PC-9 (cell line): ENCODE measurements at regions not wholly inside any gene's neighbourhood (a gene's known extent, or its start where the extent isn't known, plus 50 kb on each side); places are given as distances from the start of the nearest gene placed in this dataset.

Experiments
- BruUV-seq: library from RNA; stranded (reverse); fragments of 400-500 nt; replicated peaks from 2 replicates; lab custom pipeline; 2021; lab: Mats Ljungman, UMichigan
- CTCF ChIA-PET: fragments of 300-600 bp; sonication (Branson Sonifier 250); formaldehyde crosslinking; loops from one replicate; lab custom pipeline; 2022; ENCODE audit warnings: antibody characterized with exemption; lab: Charles Lee
- POLR2A ChIA-PET: fragments of 300-600 bp; sonication (Branson Sonifier 250); formaldehyde crosslinking; loops from one replicate; lab custom pipeline; 2022; ENCODE audit warnings: antibody characterized with exemption; ENCODE audit not compliant: unreplicated experiment; lab: Charles Lee
- DNase-seq, 2 experiments: peaks; one replicate each; pipeline versions ENCODE4 v3.0.0 to v3.0.0-alpha.2; 2015 to 2022; ENCODE audit warnings: mixed read lengths in 1 of 2
- H2AFZ ChIP-seq: fragments of 200-600 bp; sonication (generic); 2 replicates; pipeline ENCODE4 v1.8.1; 2017; ENCODE audit warnings: antibody characterized with exemption
- H3F3A ChIP-seq: fragments of 200-600 bp; sonication (generic); 2 replicates; pipeline ENCODE4 v1.8.1; 2017; ENCODE audit warnings: antibody characterized with exemption, mild to moderate bottlenecking, low read depth; ENCODE audit not compliant: insufficient read depth
- H3K27ac ChIP-seq: fragments of 200-600 bp; sonication (generic); 2 replicates; pipeline ENCODE4 v1.6.1; 2016; ENCODE audit warnings: mixed run types
- H3K27me3 ChIP-seq: fragments of 200-600 bp; sonication (generic); 2 replicates; pipeline ENCODE4 v1.6.1; 2016; ENCODE audit warnings: low read depth, mixed run types; ENCODE audit not compliant: insufficient read depth
- H3K36me3 ChIP-seq: fragments of 200-600 bp; sonication (generic); 2 replicates; pipeline ENCODE4 v1.6.1; 2016; ENCODE audit warnings: low read depth, mixed run types
- H3K4me1 ChIP-seq: fragments of 200-600 bp; sonication (generic); replicated peaks from 2 replicates; pipeline ENCODE4 v1.6.1; 2016; ENCODE audit warnings: mixed run types; ENCODE audit not compliant: insufficient read depth
- H3K4me2 ChIP-seq: fragments of 200-600 bp; sonication (generic); 2 replicates; pipeline ENCODE4 v1.6.1; 2017; ENCODE audit warnings: mixed run types
- H3K4me3 ChIP-seq: fragments of 200-600 bp; sonication (generic); 2 replicates; pipeline ENCODE4 v1.6.1; 2016; ENCODE audit warnings: mixed run types
- H3K79me2 ChIP-seq: fragments of 200-600 bp; sonication (generic); 2 replicates; pipeline ENCODE4 v1.6.1; 2017; ENCODE audit warnings: low read depth, mixed run types
- H3K9me2 ChIP-seq: fragments of 200-600 bp; sonication (generic); 2 replicates; pipeline ENCODE4 v1.8.1; 2017; ENCODE audit warnings: mild to moderate bottlenecking; ENCODE audit not compliant: insufficient read depth
- H3K9me3 ChIP-seq: fragments of 200-600 bp; sonication (generic); 2 replicates; pipeline ENCODE4 v1.8.1; 2016; ENCODE audit warnings: low read depth; ENCODE audit not compliant: insufficient read depth
- H4K20me1 ChIP-seq: fragments of 200-600 bp; sonication (generic); 2 replicates; pipeline ENCODE4 v1.8.1; 2017; ENCODE audit not compliant: insufficient read depth
- CTCF ChIP-seq: fragments of 200-600 bp; sonication (generic); conservative IDR thresholded peaks from 2 replicates; pipeline ENCODE4 v1.6.1; 2017; ENCODE audit warnings: mixed run types, antibody characterized with exemption, mild to moderate bottlenecking, moderate library complexity
- EZH2 ChIP-seq: fragments of 200-600 bp; sonication (generic); IDR thresholded peaks from 2 replicates; pipeline ENCODE4 v1.8.0; 2017; ENCODE audit warnings: antibody characterized with exemption, low read depth
- intact Hi-C: fragments of 100-400 bp; cut with micrococcal nuclease; formaldehyde crosslinking; loops from one replicate; pipeline ENCODE4 v1.10.0; 2022; ENCODE audit not compliant: unreplicated experiment

GRCh38 chr21:16176570-16176969 is 446.8 kb downstream of the USP25 start:
- no peak for DNase-seq
- Histone ChIP-seq H3K27me3 (no peaks in the 10 kb centered on the region), H3K9me2 (no peaks in the 10 kb centered on the region), H3K36me3 (no peaks in the 10 kb centered on the region), H4K20me1 (no peaks in the 10 kb centered on the region), H2AFZ (no peak overlapping the region), H3F3A (no peaks in the 10 kb centered on the region), H3K4me3 (no peak overlapping the region), H3K27ac (no peak overlapping the region), H3K9me3 (no peaks in the 10 kb centered on the region), H3K4me1 (no peaks in the 10 kb centered on the region), H3K79me2 (no peaks in the 10 kb centered on the region), H3K4me2 (no peak overlapping the region)
- no TSS peak for BruUV-seq
- intact Hi-C loops, result no loop called here
- TF ChIP-seq EZH2 (no peak), CTCF (no peak)
- POLR2A ChIA-PET, result no interaction called here
- CTCF ChIA-PET, result no interaction called here

GRCh38 chr21:16177532-16177931 is 447.8 kb downstream of the USP25 start:
- CTCF ChIA-PET, result no interaction called here
- TF ChIP-seq EZH2 (no peak), CTCF (no peak)

GRCh38 chr21:16179773-16180172 is 450.0 kb downstream of the USP25 start:
- Histone ChIP-seq H3K4me1 (no peaks in the 10 kb centered on the region), H3K4me3 (no peak overlapping the region), H3F3A (no peaks in the 10 kb centered on the region), H2AFZ (no peak overlapping the region), H3K79me2 (no peaks in the 10 kb centered on the region), H4K20me1 (no peaks in the 10 kb centered on the region), H3K4me2 (no peak overlapping the region), H3K27me3 (no peaks in the 10 kb centered on the region), H3K9me2 (no peaks in the 10 kb centered on the region), H3K9me3 (no peaks in the 10 kb centered on the region), H3K36me3 (no peaks in the 10 kb centered on the region), H3K27ac (no peak overlapping the region)
- POLR2A ChIA-PET, result no interaction called here
- CTCF ChIA-PET, result no interaction called here
- TF ChIP-seq EZH2 (no peak), CTCF (no peak)
- DNase-seq, result no peak
- BruUV-seq, result no TSS peak
- intact Hi-C loops, result no loop called here

More at GRCh38 chr21:16177532-16177931, 447.8 kb downstream of the USP25 start:
- no peaks in the 10 kb centered on the region for H3K9me3 ChIP-seq
- H3K4me1 ChIP-seq, result no peaks in the 10 kb centered on the region
- no TSS peak for BruUV-seq
- no peak overlapping the region for H3K4me2 ChIP-seq
- no peak for DNase-seq
- intact Hi-C loops, result no loop called here
- H4K20me1 ChIP-seq, result no peaks in the 10 kb centered on the region
- H3K9me2 ChIP-seq, result no peaks in the 10 kb centered on the region
- H3K4me3 ChIP-seq, result no peak overlapping the region
- H2AFZ ChIP-seq, result no peak overlapping the region
- H3K36me3 ChIP-seq, result no peaks in the 10 kb centered on the region
- no peak overlapping the region for H3K27ac ChIP-seq
- no peaks in the 10 kb centered on the region for H3F3A ChIP-seq
- POLR2A ChIA-PET, result interaction anchor here (0.6 kb wide), 1 partner anchor 1665 kb away, joined by 4 read pairs; no protein-coding TSS in a partner anchor
- no peaks in the 10 kb centered on the region for H3K79me2 ChIP-seq
- H3K27me3 ChIP-seq, result no peaks in the 10 kb centered on the region
